GM12878 (cell line): ENCODE measurements at regions not wholly inside any gene's neighbourhood (a gene's known extent, or its start where the extent isn't known, plus 50 kb on each side); places are given as distances from the start of the nearest gene placed in this dataset.

Experiments used
- ATAC-seq: fragments of 200-7000 bp; cut with Tn5 transposase; 3 replicates; pipeline ENCODE4 v1.9.1; 2020; ENCODE audit warnings: mild to moderate bottlenecking, moderate library complexity
- BruUV-seq: library from RNA; stranded (reverse); fragments of 400-500 nt; replicated peaks from 2 replicates; lab custom pipeline; 2021; lab: Mats Ljungman, UMichigan
- CTCF ChIA-PET: fragments of 300-600 bp; sonication (Branson Sonifier 250); formaldehyde crosslinking; extraction: SDS; loops from one replicate; lab custom pipeline; 2021; ENCODE audit warnings: inconsistent platforms; lab: Yijun Ruan, JAX
- POLR2A ChIA-PET: fragments of 350-600 bp; formaldehyde crosslinking; extraction: SDS; loops from one replicate; lab custom pipeline; 2021; ENCODE audit warnings: inconsistent platforms; lab: Charles Lee
- RAD21 ChIA-PET: fragments of 300-600 bp; sonication (Branson Sonifier 250); formaldehyde crosslinking; loops from one replicate; lab custom pipeline; 2023; ENCODE audit warnings: antibody characterized with exemption; ENCODE audit not compliant: unreplicated experiment; lab: Charles Lee
- SMC1A ChIA-PET: fragments of 300-600 bp; sonication (Branson Sonifier 250); formaldehyde crosslinking; loops from one replicate; lab custom pipeline; 2023; ENCODE audit not compliant: unreplicated experiment, uncharacterized antibody; lab: Charles Lee
- DNase-seq: peaks from one replicate; pipeline ENCODE4 v3.0.0-alpha.2; 2011; ENCODE audit warnings: low read depth, low spot score
- FAIRE-seq: peaks from 3 replicates; lab custom pipeline; 2011; peaks lifted over from hg19 to GRCh38; lab: Jason Lieb, UNC
- H2AFZ ChIP-seq: 2 replicates; pipeline ENCODE4 v1.6.0; 2011; ENCODE audit warnings: low read depth, low read length, control low read depth; ENCODE audit not compliant: control insufficient read depth
- H3K27ac ChIP-seq: 2 replicates; pipeline ENCODE4 v1.5.1; 2011; ENCODE audit warnings: control low read depth; ENCODE audit not compliant: control insufficient read depth, insufficient read depth
- H3K27me3 ChIP-seq, 2 experiments: replicated peaks in 1 of 2; 2 replicates each; pipeline versions ENCODE4 v1.6.0 to v1.6.1; 2011; ENCODE audit warnings: low read length in 1 of 2; ENCODE audit not compliant: control insufficient read depth in 2 of 2, insufficient read depth in 2 of 2
- H3K36me3 ChIP-seq, 2 experiments: 2 replicates each; pipeline ENCODE4 v1.5.1; 2011; ENCODE audit warnings: low read length in 1 of 2; ENCODE audit not compliant: control insufficient read depth in 2 of 2, insufficient read depth in 2 of 2
- H3K4me1 ChIP-seq: 2 replicates; pipeline ENCODE4 v1.6.1; 2011; ENCODE audit warnings: mild to moderate bottlenecking, low read length, moderate library complexity, mixed read lengths; ENCODE audit not compliant: control insufficient read depth, insufficient read depth
- H3K4me2 ChIP-seq: 2 replicates; pipeline ENCODE4 v1.6.0; 2011; ENCODE audit warnings: control low read depth; ENCODE audit not compliant: control insufficient read depth, insufficient read depth
- H3K4me3 ChIP-seq: fragments of 200-600 bp; sonication (generic); 2 replicates; pipeline ENCODE4 v1.5.1; 2016
- H3K79me2 ChIP-seq: 2 replicates; pipeline ENCODE4 v1.6.0; 2011; ENCODE audit warnings: low read length; ENCODE audit not compliant: control insufficient read depth, insufficient read depth
- H3K9ac ChIP-seq: 2 replicates; pipeline ENCODE4 v1.8.0; 2011; ENCODE audit warnings: low read length, control low read depth, mixed read lengths; ENCODE audit not compliant: control insufficient read depth, insufficient read depth
- H3K9me3 ChIP-seq: replicated peaks from 3 replicates; pipeline ENCODE4 v1.5.1; 2011; ENCODE audit warnings: mild to moderate bottlenecking, low read length; ENCODE audit not compliant: control insufficient read depth, insufficient read depth
- H4K20me1 ChIP-seq: 2 replicates; pipeline ENCODE4 v1.6.0; 2011; ENCODE audit not compliant: control insufficient read depth, insufficient read depth
- ATF7 ChIP-seq: fragments of 450-650 bp; IDR thresholded peaks from 2 replicates; pipeline ENCODE4 v1.6.1; 2016; ENCODE audit warnings: low read depth, mild to moderate bottlenecking
- BCL11A ChIP-seq: IDR thresholded peaks from 2 replicates; pipeline ENCODE4 v1.6.1; 2011; ENCODE audit warnings: low read depth, low read length
- IRF3 ChIP-seq: fragments of 450-650 bp; IDR thresholded peaks from 2 replicates; pipeline ENCODE4 v1.6.1; 2014; ENCODE audit warnings: mild to moderate bottlenecking
- IRF4 ChIP-seq: IDR thresholded peaks from 2 replicates; pipeline ENCODE4 v1.6.1; 2011; ENCODE audit warnings: low read depth, low read length
- MTA2 ChIP-seq: fragments of 450-650 bp; IDR thresholded peaks from 2 replicates; pipeline ENCODE4 v1.6.1; 2016; ENCODE audit warnings: low read depth, mild to moderate bottlenecking, moderate library complexity
- PAX5 ChIP-seq: IDR thresholded peaks from 2 replicates; pipeline ENCODE4 v1.6.1; 2011; ENCODE audit warnings: low read depth, low read length, borderline replicate concordance
- POLR2A ChIP-seq: IDR thresholded peaks from 2 replicates; pipeline ENCODE4 v1.6.1; 2011; ENCODE audit warnings: low read depth, mild to moderate bottlenecking, low read length
- RELA ChIP-seq: fragments of 450-650 bp; IDR thresholded peaks from 2 replicates; pipeline ENCODE4 v1.8.0; 2014; ENCODE audit warnings: borderline replicate concordance; ENCODE audit not compliant: partially characterized antibody
- SIX5 ChIP-seq: IDR thresholded peaks from 2 replicates; pipeline ENCODE4 v1.6.1; 2011; ENCODE audit warnings: mild to moderate bottlenecking, low read depth, low read length, moderate library complexity; ENCODE audit not compliant: severe bottlenecking
- SMAD5 ChIP-seq: IDR thresholded peaks from 2 replicates; pipeline ENCODE4 v1.6.1; 2016; ENCODE audit warnings: antibody characterized with exemption, low read depth
- STAT3 ChIP-seq: IDR thresholded peaks from 2 replicates; pipeline ENCODE4 v1.6.1; 2011; ENCODE audit warnings: low read depth, low read length, improper control_type of control experiment
- ZNF24 ChIP-seq: fragments of 450-650 bp; IDR thresholded peaks from 2 replicates; pipeline ENCODE4 v1.6.1; 2017; ENCODE audit warnings: antibody characterized with exemption, mild to moderate bottlenecking
- WGBS: methylation state at CpG from one replicate; pipeline ENCODE4 v1.1.6; 2016; ENCODE audit warnings: low lambda C conversion rate; ENCODE audit not compliant: insufficient replicate concordance, insufficient coverage; ENCODE audit errors: missing lambda C conversion rate; 5-methylcytosine and 5-hydroxymethylcytosine counted together
- in situ Hi-C: fragments of 300-500 bp; cut with MboI; formaldehyde crosslinking; loops from 9 replicates; pipeline ENCODE4 v1.14.3; 2018; ENCODE audit warnings: mixed read lengths
- intact Hi-C: fragments of 100-400 bp; cut with micrococcal nuclease; formaldehyde crosslinking; loops from one replicate; pipeline ENCODE4 v1.14.2; 2022; ENCODE audit not compliant: unreplicated experiment
- TF ChIP-seq, protein P1 (sequence below): IDR thresholded peaks from 2 replicates; pipeline ENCODE4 v1.6.1; 2012; ENCODE audit warnings: low read depth, low read length, improper control_type of control experiment
- TF ChIP-seq, protein P2 (sequence below): IDR thresholded peaks from 2 replicates; pipeline ENCODE4 v1.6.1; 2011; ENCODE audit warnings: low read depth, mild to moderate bottlenecking, low read length, moderate library complexity, borderline replicate concordance; ENCODE audit errors: extremely low read depth

- intact Hi-C loops (no loop called here), in situ Hi-C loops (no loop called here)
- Histone ChIP-seq H3K9ac (no peak overlapping the region), H3K9me3 (no peaks in the 10 kb centered on the region), H3K4me3 (no peak overlapping the region), H3K36me3 (no peaks in the 10 kb centered on the region), H3K4me2 (no peak overlapping the region), H2AFZ (no peak overlapping the region), H3K4me1 (no peaks in the 10 kb centered on the region), H3K79me2 (no peaks in the 10 kb centered on the region), H3K27ac (no peak overlapping the region), H3K27me3 (no peaks in the 10 kb centered on the region), H4K20me1 (no peaks in the 10 kb centered on the region)
- ChIA-PET RAD21 (no interaction called here), SMC1A (no interaction called here), POLR2A (no interaction called here), CTCF (no interaction called here)
- ATAC-seq (no peak), FAIRE-seq (no peak), DNase-seq (no peak)
- TF ChIP-seq BCL11A, result no peak
- BruUV-seq, result no TSS peak
- 35% methylated on average over 3 of the region's 3 CpGs for WGBS
These were observed 276.4 kb downstream of the TMX3 start for GRCh38 chr18:68438536-68438935.

DNA sequence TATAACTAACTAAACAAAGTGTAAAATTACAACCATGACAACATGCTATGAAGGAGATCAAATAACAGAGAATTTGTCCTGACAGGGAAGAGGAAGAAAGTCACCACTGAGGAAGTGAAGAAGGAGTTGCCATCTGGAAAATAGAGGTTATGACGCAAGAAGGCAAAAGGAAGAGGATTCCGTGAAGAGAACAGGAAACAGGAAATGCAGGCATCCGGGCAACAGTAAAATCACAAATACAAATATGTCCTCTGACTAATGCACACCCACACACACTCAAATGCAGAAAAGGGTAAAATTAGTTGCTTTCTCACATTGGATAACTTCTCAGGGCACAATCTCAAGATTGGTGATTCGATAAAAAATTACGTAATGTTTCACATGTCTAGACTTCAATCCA lies 278.4 kb downstream of the TMX3 start:
- no peak overlapping the region for H2AFZ ChIP-seq
- ChIA-PET POLR2A (no interaction called here), SMC1A (no interaction called here), RAD21 (no interaction called here), CTCF (no interaction called here)
- no peaks in the 10 kb centered on the region for H3K27me3 ChIP-seq
- H3K9ac ChIP-seq, result no peak overlapping the region
- WGBS, result 55% methylated on average over 5 of the region's 5 CpGs
- H3K9me3 ChIP-seq, result no peaks in the 10 kb centered on the region
- in situ Hi-C loops (no loop called here), intact Hi-C loops (no loop called here)
- no peak overlapping the region for H3K4me3 ChIP-seq
- DNase-seq, result no peak
- H4K20me1 ChIP-seq, result no peaks in the 10 kb centered on the region
- no peaks in the 10 kb centered on the region for H3K79me2 ChIP-seq
- H3K27ac ChIP-seq, result no peak overlapping the region
- BruUV-seq, result no TSS peak
- no peaks in the 10 kb centered on the region for H3K36me3 ChIP-seq
- no peaks in the 10 kb centered on the region for H3K4me1 ChIP-seq
- H3K4me2 ChIP-seq, result no peak overlapping the region
- TF ChIP-seq, protein P1, sequence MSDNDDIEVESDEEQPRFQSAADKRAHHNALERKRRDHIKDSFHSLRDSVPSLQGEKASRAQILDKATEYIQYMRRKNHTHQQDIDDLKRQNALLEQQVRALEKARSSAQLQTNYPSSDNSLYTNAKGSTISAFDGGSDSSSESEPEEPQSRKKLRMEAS, result no peak
- no peak for TF ChIP-seq IRF3
- no peak for TF ChIP-seq MTA2
- TF ChIP-seq STAT3, result no peak
- TF ChIP-seq POLR2A, result no peak
- TF ChIP-seq SIX5, result no peak
- no peak for TF ChIP-seq PAX5
- no peak for TF ChIP-seq IRF4
- no peak for TF ChIP-seq ATF7
- TF ChIP-seq, protein P2, sequence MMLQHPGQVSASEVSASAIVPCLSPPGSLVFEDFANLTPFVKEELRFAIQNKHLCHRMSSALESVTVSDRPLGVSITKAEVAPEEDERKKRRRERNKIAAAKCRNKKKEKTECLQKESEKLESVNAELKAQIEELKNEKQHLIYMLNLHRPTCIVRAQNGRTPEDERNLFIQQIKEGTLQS, result no peak
- no peak for TF ChIP-seq SMAD5
- no peak for TF ChIP-seq ZNF24
- no peak for TF ChIP-seq RELA
- FAIRE-seq, result no peak
- ATAC-seq, result no peak
